Germinal center (tissue), 1 donor: ENCODE measurements at regions not wholly inside any gene's neighbourhood (a gene's known extent, or its start where the extent isn't known, plus 50 kb on each side); places are given as distances from the start of the nearest gene placed in this dataset.

Source experiments
- DNase-seq: peaks from one replicate; pipeline ENCODE4 v3.0.0; 2012; ENCODE audit warnings: mixed read lengths, low spot score

- no peak for DNase-seq
Observed at GRCh38 chr10:78905015-78905956, 163.5 kb upstream of the ZMIZ1 start.

- DNase-seq, result no peak
Observed at GRCh38 chr10:78905957-78906308, 162.8 kb upstream of the ZMIZ1 start.

- no peak for DNase-seq
Observed at GRCh38 chr10:78906734-78907390, 161.9 kb upstream of the ZMIZ1 start.

GRCh38 chr10:78907551-78908211, 161.1 kb upstream of the ZMIZ1 start:
- DNase-seq, result no peak

GRCh38 chr10:78909221-78909620, 159.5 kb upstream of the ZMIZ1 start:
- DNase-seq, result no peak

GRCh38 chr10:78910021-78910420, 158.7 kb upstream of the ZMIZ1 start:
- DNase-seq, result no peak

GRCh38 chr10:78910476-78910875, 158.3 kb upstream of the ZMIZ1 start:
- no peak for DNase-seq

- DNase-seq, result no peak
Observed at GRCh38 chr10:78910886-78911285, 157.9 kb upstream of the ZMIZ1 start.

GRCh38 chr10:78911533-78912340, 157.0 kb upstream of the ZMIZ1 start:
- no peak for DNase-seq

- DNase-seq, result no peak
Observed at GRCh38 chr10:78912361-78913218, 156.2 kb upstream of the ZMIZ1 start.

GRCh38 chr10:78913219-78914059, 155.3 kb upstream of the ZMIZ1 start:
- peak; percentile 36 for DNase-seq

- no peak for DNase-seq
Observed at GRCh38 chr10:78914060-78914378, 154.7 kb upstream of the ZMIZ1 start.

- DNase-seq, result no peak
Observed at GRCh38 chr10:78914502-78915189, 154.1 kb upstream of the ZMIZ1 start.

- DNase-seq, result no peak
Observed at GRCh38 chr10:78915190-78915518, 153.6 kb upstream of the ZMIZ1 start.

GRCh38 chr10:78916227-78916626, 152.5 kb upstream of the ZMIZ1 start:
- DNase-seq, result no peak

GRCh38 chr10:78919181-78919966, 149.4 kb upstream of the ZMIZ1 start:
- DNase-seq, result no peak

- DNase-seq, result no peak
Observed at GRCh38 chr10:78920011-78920410, 148.8 kb upstream of the ZMIZ1 start.

- DNase-seq, result no peak
Observed at GRCh38 chr10:78921895-78922294, 146.9 kb upstream of the ZMIZ1 start.
